ENCODE measurements at regions not wholly inside any gene's neighbourhood (a gene's known extent, or its start where the extent isn't known, plus 50 kb on each side); places are given as distances from the start of the nearest gene placed in this dataset.

DNA sequence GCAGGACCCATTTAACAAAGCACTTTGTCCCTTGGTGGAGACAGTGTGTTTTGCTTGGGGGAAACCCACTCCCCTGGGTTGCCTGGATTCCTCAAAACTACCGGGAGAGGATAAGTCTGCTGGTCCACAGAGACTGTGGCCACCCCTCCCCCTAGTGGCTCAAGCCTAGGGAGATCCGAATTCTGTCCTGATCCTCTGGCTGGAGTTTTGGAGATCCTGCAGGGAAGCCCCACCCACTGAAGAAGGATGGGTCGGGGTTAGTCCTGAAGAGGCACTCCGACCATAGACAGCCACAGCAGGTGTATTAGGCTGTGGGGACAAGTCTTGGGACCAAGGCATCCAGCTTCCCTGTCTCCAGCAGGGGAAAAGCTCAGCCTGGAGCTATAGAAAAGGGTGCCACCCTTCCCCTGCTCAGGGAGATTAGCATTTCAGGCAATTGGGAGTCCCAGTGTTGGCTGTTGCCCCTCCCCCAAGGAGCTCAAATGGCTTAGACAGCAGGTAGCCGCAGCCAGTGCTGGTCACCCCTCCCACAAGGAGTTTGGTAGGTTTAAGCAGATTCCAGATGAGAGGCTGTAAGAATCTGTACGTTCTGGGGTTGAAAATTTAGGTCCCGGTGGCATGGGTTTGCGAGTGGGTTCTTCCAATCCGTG lies 750.0 kb downstream of the TBC1D32 start:
- no peak for TF ChIP-seq CTCF (conservative IDR thresholded peaks at IDR 0.05)
- TF ChIP-seq ZFX (IDR thresholded peaks at IDR 0.05): no peak

Data from C4-2B (cell line).